Uterus (tissue), 3 donors: ENCODE measurements at regions not wholly inside any gene's neighbourhood (a gene's known extent, or its start where the extent isn't known, plus 50 kb on each side); places are given as distances from the start of the nearest gene placed in this dataset.

Source experiments
- DNase-seq, 2 donors: peaks; one replicate each; pipeline ENCODE4 v3.0.0-alpha.2; 2019 to 2020
- H3K27ac ChIP-seq, 2 donors: fragments of 200-600 bp; sonication (generic); 1 replicate in 1 of 2; 2 replicates in 1 of 2; pipeline ENCODE4 v1.5.1; 2016 to 2018
- H3K27me3 ChIP-seq, 2 donors: fragments of 200-600 bp; sonication (generic); one replicate each; pipeline ENCODE4 v1.5.1; 2018 to 2019; ENCODE audit warnings: control low read depth in 1 of 2
- H3K36me3 ChIP-seq, 2 donors: fragments of 200-600 bp; sonication (generic); one replicate each; pipeline ENCODE4 v1.5.1; 2019; ENCODE audit warnings: control low read depth in 1 of 2
- H3K4me1 ChIP-seq, 2 donors: fragments of 200-600 bp; sonication (generic); one replicate each; pipeline ENCODE4 v1.5.1; 2018 to 2019; ENCODE audit warnings: control low read depth in 1 of 2
- H3K4me3 ChIP-seq, 2 donors: fragments of 200-600 bp; sonication (generic); 1 replicate in 1 of 2; 2 replicates in 1 of 2; pipeline ENCODE4 v1.5.1; 2018 to 2019; ENCODE audit warnings: mild to moderate bottlenecking in 1 of 2
- H3K9me3 ChIP-seq, 2 donors: fragments of 200-600 bp; sonication (generic); one replicate each; pipeline ENCODE4 v1.5.1; 2019; ENCODE audit warnings: control low read depth in 1 of 2
- CTCF ChIP-seq, 4 experiments: fragments of 200-600 bp in 2 of 4; fragments of 450-650 bp in 2 of 4; sonication (generic) in 2 of 4; IDR thresholded peaks; one replicate each; pipeline ENCODE4 v1.5.1; 2016 to 2019; ENCODE audit warnings: antibody characterized with exemption in 4 of 4, mild to moderate bottlenecking in 2 of 4, moderate library complexity in 1 of 4
- POLR2A ChIP-seq, 2 donors: fragments of 450-650 bp; IDR thresholded peaks; one replicate each; pipeline ENCODE4 v1.6.1; 2016; ENCODE audit warnings: antibody characterized with exemption in 2 of 2, mild to moderate bottlenecking in 1 of 2, moderate library complexity in 1 of 2
- intact Hi-C: fragments of 100-400 bp; cut with DNase I; formaldehyde crosslinking; loops from one replicate; pipeline ENCODE4 v1.15.1; 2023; ENCODE audit warnings: low total_unique reads
- donor health status: DM: yes; HTN: yes; CAD: no.

GRCh38 chr20:43316271-43316670 is 126.6 kb upstream of the PTPRT start:
- DNase-seq = no peak
- TF ChIP-seq POLR2A (IDR thresholded peaks at IDR 0.05) = no peak
- TF ChIP-seq CTCF (IDR thresholded peaks at IDR 0.05) = no peak
- Histone ChIP-seq H3K27me3 (no peaks in the 10 kb centered on the region), H3K27ac (no peak overlapping the region), H3K4me3 (no peak overlapping the region), H3K36me3 (no peaks in the 10 kb centered on the region), H3K9me3 (no peaks in the 10 kb centered on the region), H3K4me1 (no peaks in the 10 kb centered on the region)
- intact Hi-C loops = no loop called here

DNA sequence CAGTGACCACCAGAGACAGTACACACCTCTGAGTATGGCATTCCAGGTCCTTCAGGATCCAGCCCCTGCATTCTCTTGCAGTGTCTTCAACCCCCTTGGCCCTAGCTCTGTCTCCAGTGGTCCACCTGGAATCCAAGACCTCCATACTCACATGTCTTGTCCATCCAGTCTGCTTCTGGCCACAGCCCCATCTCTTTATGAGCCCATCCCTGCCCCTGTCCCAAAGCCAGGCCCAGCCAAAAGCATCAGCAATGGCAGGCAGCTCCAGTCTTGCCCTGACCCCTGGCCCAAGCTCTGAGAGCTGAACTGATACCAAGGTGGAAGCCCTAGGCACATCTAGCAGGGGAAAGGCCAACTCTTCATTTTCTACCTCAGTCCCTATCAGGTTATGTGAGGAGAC is 119.6 kb upstream of the PTPRT start:
- H3K27me3 ChIP-seq = no peaks in the 10 kb centered on the region
- H3K4me1 ChIP-seq = no peaks in the 10 kb centered on the region
- no peak overlapping the region for H3K4me3 ChIP-seq
- intact Hi-C loops = no loop called here
- no peak for TF ChIP-seq POLR2A (IDR thresholded peaks at IDR 0.05)
- no peak for TF ChIP-seq CTCF (IDR thresholded peaks at IDR 0.05)
- H3K36me3 ChIP-seq = no peaks in the 10 kb centered on the region
- no peak overlapping the region for H3K27ac ChIP-seq
- H3K9me3 ChIP-seq = no peaks in the 10 kb centered on the region
- no peak for DNase-seq

DNA sequence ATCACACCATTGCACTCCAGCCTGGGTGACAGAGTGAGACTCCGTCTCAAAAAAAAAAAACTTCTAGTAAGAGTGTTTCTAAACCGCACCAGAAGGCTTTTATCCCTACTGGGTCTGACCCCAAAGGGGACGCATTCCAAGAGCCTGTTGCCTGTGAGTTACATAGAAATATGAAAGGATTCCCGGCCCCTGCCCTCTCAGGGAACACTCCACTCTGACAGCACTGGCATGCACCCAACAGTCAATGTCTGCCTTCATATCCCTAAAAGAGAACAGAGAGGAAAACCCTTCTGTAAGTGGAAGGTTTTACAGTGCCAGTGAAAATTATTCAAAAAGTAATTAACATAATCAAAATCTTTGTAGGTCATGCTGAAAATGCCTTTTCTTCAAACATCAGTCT is 117.1 kb upstream of the PTPRT start:
- H3K4me1 ChIP-seq = no peaks in the 10 kb centered on the region
- H3K27me3 ChIP-seq = no peaks in the 10 kb centered on the region
- intact Hi-C loops = no loop called here
- H3K36me3 ChIP-seq = no peaks in the 10 kb centered on the region
- no peak overlapping the region for H3K4me3 ChIP-seq
- H3K9me3 ChIP-seq = no peaks in the 10 kb centered on the region
- no peak overlapping the region for H3K27ac ChIP-seq
- no peak for DNase-seq
- TF ChIP-seq CTCF (IDR thresholded peaks at IDR 0.05) = no peak
- no peak for TF ChIP-seq POLR2A (IDR thresholded peaks at IDR 0.05)

- intact Hi-C loops = no loop called here
- TF ChIP-seq POLR2A (IDR thresholded peaks at IDR 0.05) (no peak), CTCF (IDR thresholded peaks at IDR 0.05) (no peak)
- Histone ChIP-seq H3K4me1 (no peaks in the 10 kb centered on the region), H3K4me3 (no peak overlapping the region), H3K27me3 (no peaks in the 10 kb centered on the region), H3K27ac (no peak overlapping the region), H3K36me3 (no peaks in the 10 kb centered on the region), H3K9me3 (no peaks in the 10 kb centered on the region)
- DNase-seq = no peak
These were observed 116.0 kb upstream of the PTPRT start for GRCh38 chr20:43305749-43306148.

DNA sequence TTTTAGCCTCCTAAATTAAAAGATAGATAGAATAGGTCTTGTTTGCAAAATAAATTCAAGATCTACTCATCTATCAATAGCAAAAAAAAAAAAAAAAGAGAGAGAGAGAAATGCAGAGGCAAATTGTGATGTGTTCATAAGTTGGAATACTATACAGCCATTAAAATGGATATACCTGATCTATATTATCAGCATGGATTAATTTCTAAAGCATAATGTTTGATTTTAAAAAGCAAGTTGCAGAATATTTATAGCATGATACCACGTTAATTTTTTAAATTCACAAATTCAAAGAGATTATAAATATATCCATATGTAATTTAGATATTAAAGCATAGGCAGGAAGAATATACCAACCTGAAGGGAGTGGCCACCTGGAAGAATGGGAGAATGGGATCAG is 114.9 kb upstream of the PTPRT start:
- no peaks in the 10 kb centered on the region for H3K9me3 ChIP-seq
- H3K27me3 ChIP-seq = no peaks in the 10 kb centered on the region
- H3K36me3 ChIP-seq = no peaks in the 10 kb centered on the region
- no peaks in the 10 kb centered on the region for H3K4me1 ChIP-seq
- intact Hi-C loops = no loop called here
- no peak overlapping the region for H3K27ac ChIP-seq
- no peak overlapping the region for H3K4me3 ChIP-seq
- TF ChIP-seq POLR2A (IDR thresholded peaks at IDR 0.05) (no peak), CTCF (IDR thresholded peaks at IDR 0.05) (no peak)
- no peak for DNase-seq
